Activated effector memory CD4-positive, alpha-beta T cell treated with anti-CD3 and anti-CD28 coated beads, Interleukin-2, amount 50 U/mL, for 16 hours (primary cell): ENCODE measurements at regions not wholly inside any gene's neighbourhood (a gene's known extent, or its start where the extent isn't known, plus 50 kb on each side); places are given as distances from the start of the nearest gene placed in this dataset.

Experiments
- DNase-seq: peaks from one replicate; pipeline ENCODE4 v3.0.0-alpha.2; 2020

- DNase-seq, result no peak
These were observed 125.2 kb upstream of the SMIM23 start for GRCh38 chr5:171660434-171660833.

- DNase-seq, result no peak
These were observed 124.5 kb upstream of the SMIM23 start for GRCh38 chr5:171661143-171661542.

GRCh38 chr5:171663311-171664085 is 122.1 kb upstream of the SMIM23 start:
- DNase-seq, result no peak

- DNase-seq, result no peak
These were observed 121.1 kb upstream of the SMIM23 start for GRCh38 chr5:171664489-171664888.

- no peak for DNase-seq
These were observed 118.8 kb upstream of the SMIM23 start for GRCh38 chr5:171666815-171667214.

- no peak for DNase-seq
These were observed 118.1 kb upstream of the SMIM23 start for GRCh38 chr5:171667341-171668096.

- DNase-seq, result no peak
These were observed 117.6 kb upstream of the SMIM23 start for GRCh38 chr5:171668097-171668412.

GRCh38 chr5:171669571-171669970 is 116.0 kb upstream of the SMIM23 start:
- DNase-seq, result no peak

GRCh38 chr5:171672556-171672955 is 113.1 kb upstream of the SMIM23 start:
- no peak for DNase-seq

- DNase-seq, result no peak
These were observed 112.3 kb upstream of the SMIM23 start for GRCh38 chr5:171673328-171673727.

GRCh38 chr5:171673840-171674239 is 111.8 kb upstream of the SMIM23 start:
- no peak for DNase-seq

- no peak for DNase-seq
These were observed 110.1 kb upstream of the SMIM23 start for GRCh38 chr5:171675511-171675910.

- no peak for DNase-seq
These were observed 109.2 kb upstream of the SMIM23 start for GRCh38 chr5:171676286-171676944.

GRCh38 chr5:171678646-171679045 is 107.0 kb upstream of the SMIM23 start:
- no peak for DNase-seq

- no peak for DNase-seq
These were observed 105.1 kb upstream of the SMIM23 start for GRCh38 chr5:171680485-171680884.

GRCh38 chr5:171681061-171681460 is 104.6 kb upstream of the SMIM23 start:
- no peak for DNase-seq

GRCh38 chr5:171681677-171682076 is 103.9 kb upstream of the SMIM23 start:
- no peak for DNase-seq

GRCh38 chr5:171682801-171683200 is 102.8 kb upstream of the SMIM23 start:
- no peak for DNase-seq

- DNase-seq, result no peak
These were observed 101.4 kb upstream of the SMIM23 start for GRCh38 chr5:171684169-171684568.

GRCh38 chr5:171688696-171689495 is 96.7 kb upstream of the SMIM23 start:
- DNase-seq, result no peak

GRCh38 chr5:171689853-171690417 is 95.7 kb upstream of the SMIM23 start:
- DNase-seq, result no peak

- DNase-seq, result no peak
These were observed 93.5 kb upstream of the SMIM23 start for GRCh38 chr5:171692107-171692506.

GRCh38 chr5:171692936-171693335 is 92.7 kb upstream of the SMIM23 start:
- no peak for DNase-seq
